GM12878 (cell line): ENCODE measurements at regions not wholly inside any gene's neighbourhood (a gene's known extent, or its start where the extent isn't known, plus 50 kb on each side); places are given as distances from the start of the nearest gene placed in this dataset.

ENCODE experiments used
- ATAC-seq: fragments of 200-7000 bp; cut with Tn5 transposase; 3 replicates; pipeline ENCODE4 v1.9.1; 2020; ENCODE audit warnings: mild to moderate bottlenecking, moderate library complexity
- BruUV-seq: library from RNA; stranded (reverse); fragments of 400-500 nt; replicated peaks from 2 replicates; lab custom pipeline; 2021; lab: Mats Ljungman, UMichigan
- CTCF ChIA-PET: fragments of 300-600 bp; sonication (Branson Sonifier 250); formaldehyde crosslinking; extraction: SDS; loops from one replicate; lab custom pipeline; 2021; ENCODE audit warnings: inconsistent platforms; lab: Yijun Ruan, JAX
- POLR2A ChIA-PET: fragments of 350-600 bp; formaldehyde crosslinking; extraction: SDS; loops from one replicate; lab custom pipeline; 2021; ENCODE audit warnings: inconsistent platforms; lab: Charles Lee
- RAD21 ChIA-PET: fragments of 300-600 bp; sonication (Branson Sonifier 250); formaldehyde crosslinking; loops from one replicate; lab custom pipeline; 2023; ENCODE audit warnings: antibody characterized with exemption; ENCODE audit not compliant: unreplicated experiment; lab: Charles Lee
- SMC1A ChIA-PET: fragments of 300-600 bp; sonication (Branson Sonifier 250); formaldehyde crosslinking; loops from one replicate; lab custom pipeline; 2023; ENCODE audit not compliant: unreplicated experiment, uncharacterized antibody; lab: Charles Lee
- DNase-seq: peaks from one replicate; pipeline ENCODE4 v3.0.0-alpha.2; 2011; ENCODE audit warnings: low read depth, low spot score
- FAIRE-seq: peaks from 3 replicates; lab custom pipeline; 2011; peaks lifted over from hg19 to GRCh38; lab: Jason Lieb, UNC
- H2AFZ ChIP-seq: 2 replicates; pipeline ENCODE4 v1.6.0; 2011; ENCODE audit warnings: low read depth, low read length, control low read depth; ENCODE audit not compliant: control insufficient read depth
- H3K27ac ChIP-seq: 2 replicates; pipeline ENCODE4 v1.5.1; 2011; ENCODE audit warnings: control low read depth; ENCODE audit not compliant: control insufficient read depth, insufficient read depth
- H3K27me3 ChIP-seq, 2 experiments: replicated peaks in 1 of 2; 2 replicates each; pipeline versions ENCODE4 v1.6.0 to v1.6.1; 2011; ENCODE audit warnings: low read length in 1 of 2; ENCODE audit not compliant: control insufficient read depth in 2 of 2, insufficient read depth in 2 of 2
- H3K36me3 ChIP-seq, 2 experiments: 2 replicates each; pipeline ENCODE4 v1.5.1; 2011; ENCODE audit warnings: low read length in 1 of 2; ENCODE audit not compliant: control insufficient read depth in 2 of 2, insufficient read depth in 2 of 2
- H3K4me1 ChIP-seq: 2 replicates; pipeline ENCODE4 v1.6.1; 2011; ENCODE audit warnings: mild to moderate bottlenecking, low read length, moderate library complexity, mixed read lengths; ENCODE audit not compliant: control insufficient read depth, insufficient read depth
- H3K4me2 ChIP-seq: 2 replicates; pipeline ENCODE4 v1.6.0; 2011; ENCODE audit warnings: control low read depth; ENCODE audit not compliant: control insufficient read depth, insufficient read depth
- H3K4me3 ChIP-seq: fragments of 200-600 bp; sonication (generic); 2 replicates; pipeline ENCODE4 v1.5.1; 2016
- H3K79me2 ChIP-seq: 2 replicates; pipeline ENCODE4 v1.6.0; 2011; ENCODE audit warnings: low read length; ENCODE audit not compliant: control insufficient read depth, insufficient read depth
- H3K9ac ChIP-seq: 2 replicates; pipeline ENCODE4 v1.8.0; 2011; ENCODE audit warnings: low read length, control low read depth, mixed read lengths; ENCODE audit not compliant: control insufficient read depth, insufficient read depth
- H3K9me3 ChIP-seq: replicated peaks from 3 replicates; pipeline ENCODE4 v1.5.1; 2011; ENCODE audit warnings: mild to moderate bottlenecking, low read length; ENCODE audit not compliant: control insufficient read depth, insufficient read depth
- H4K20me1 ChIP-seq: 2 replicates; pipeline ENCODE4 v1.6.0; 2011; ENCODE audit not compliant: control insufficient read depth, insufficient read depth
- ASH2L ChIP-seq: fragments of 300-600, 200-600 bp; sonication (generic); IDR thresholded peaks from 2 replicates; pipeline ENCODE4 v1.6.1; 2017; ENCODE audit warnings: low read depth, mild to moderate bottlenecking, borderline replicate concordance
- BCL11A ChIP-seq: IDR thresholded peaks from 2 replicates; pipeline ENCODE4 v1.6.1; 2011; ENCODE audit warnings: low read depth, low read length
- BMI1 ChIP-seq: fragments of 450-650 bp; IDR thresholded peaks from 2 replicates; pipeline ENCODE4 v1.6.1; 2016; ENCODE audit warnings: mild to moderate bottlenecking, moderate library complexity, borderline replicate concordance
- CHD4 ChIP-seq: fragments of 200-600 bp; sonication (generic); IDR thresholded peaks from 2 replicates; pipeline ENCODE4 v1.6.1; 2016; ENCODE audit warnings: mild to moderate bottlenecking
- CREM ChIP-seq: IDR thresholded peaks from 2 replicates; pipeline ENCODE4 v1.6.1; 2014; ENCODE audit warnings: antibody characterized with exemption, low read depth
- GABPA ChIP-seq: IDR thresholded peaks from 2 replicates; pipeline ENCODE4 v1.6.1; 2014; ENCODE audit warnings: antibody characterized with exemption, low read depth, mild to moderate bottlenecking, inconsistent platforms
- HDAC6 ChIP-seq: fragments of 200-600 bp; sonication (generic); IDR thresholded peaks from one replicate; pipeline ENCODE4 v1.8.0; 2017; ENCODE audit warnings: antibody characterized with exemption; ENCODE audit not compliant: unreplicated experiment
- KDM1A ChIP-seq: fragments of 200-600 bp; sonication (generic); IDR thresholded peaks from 2 replicates; pipeline ENCODE4 v1.6.1; 2016; ENCODE audit warnings: borderline replicate concordance
- MEF2A ChIP-seq: IDR thresholded peaks from 2 replicates; pipeline ENCODE4 v1.6.1; 2011; ENCODE audit warnings: low read depth, mild to moderate bottlenecking, low read length, moderate library complexity; ENCODE audit not compliant: insufficient read depth
- NR2C2 ChIP-seq: IDR thresholded peaks from 2 replicates; pipeline ENCODE4 v1.6.1; 2011; ENCODE audit warnings: borderline replicate concordance, low read depth; ENCODE audit not compliant: control insufficient read depth, insufficient read length
- SPI1 ChIP-seq: IDR thresholded peaks from 2 replicates; pipeline ENCODE4 v1.6.1; 2011; ENCODE audit warnings: low read depth, mild to moderate bottlenecking, low read length, moderate library complexity, borderline replicate concordance; ENCODE audit not compliant: insufficient read depth
- TARDBP ChIP-seq: IDR thresholded peaks from 2 replicates; pipeline ENCODE4 v1.6.1; 2016; ENCODE audit warnings: borderline replicate concordance
- YBX1 ChIP-seq: fragments of 450-650 bp; IDR thresholded peaks from 2 replicates; pipeline ENCODE4 v1.6.1; 2016; ENCODE audit warnings: antibody characterized with exemption
- ZBED1 ChIP-seq: IDR thresholded peaks from 2 replicates; pipeline ENCODE4 v1.6.1; 2016; ENCODE audit warnings: borderline replicate concordance
- ZNF217 ChIP-seq: fragments of 450-650 bp; IDR thresholded peaks from 2 replicates; pipeline ENCODE4 v1.6.1; 2017; ENCODE audit warnings: antibody characterized with exemption, mild to moderate bottlenecking
- ZNF274 ChIP-seq: IDR thresholded peaks from one replicate; pipeline ENCODE4 v1.8.0; 2011; ENCODE audit not compliant: insufficient read length, insufficient read depth
- WGBS: methylation state at CpG from one replicate; pipeline ENCODE4 v1.1.6; 2016; ENCODE audit warnings: low lambda C conversion rate; ENCODE audit not compliant: insufficient replicate concordance, insufficient coverage; ENCODE audit errors: missing lambda C conversion rate; 5-methylcytosine and 5-hydroxymethylcytosine counted together
- in situ Hi-C: fragments of 300-500 bp; cut with MboI; formaldehyde crosslinking; loops from 9 replicates; pipeline ENCODE4 v1.14.3; 2018; ENCODE audit warnings: mixed read lengths
- intact Hi-C: fragments of 100-400 bp; cut with micrococcal nuclease; formaldehyde crosslinking; loops from one replicate; pipeline ENCODE4 v1.14.2; 2022; ENCODE audit not compliant: unreplicated experiment
- TF ChIP-seq, protein P1 (sequence below): IDR thresholded peaks from 2 replicates; pipeline ENCODE4 v1.6.1; 2011; ENCODE audit warnings: borderline replicate concordance, low read depth, mild to moderate bottlenecking, moderate library complexity, low read length; ENCODE audit not compliant: insufficient read depth, poor library complexity, severe bottlenecking
- TF ChIP-seq, protein P2 (sequence below): IDR thresholded peaks from 2 replicates; pipeline ENCODE4 v1.6.1; 2012; ENCODE audit warnings: low read depth, low read length, improper control_type of control experiment
- TF ChIP-seq, protein P3 (sequence below): fragments of 450-650 bp; IDR thresholded peaks from 2 replicates; pipeline ENCODE4 v1.6.1; 2016; ENCODE audit warnings: mild to moderate bottlenecking
- TF ChIP-seq, protein P4 (sequence below): fragments of 450-650 bp; IDR thresholded peaks from 2 replicates; pipeline ENCODE4 v1.6.1; 2016; ENCODE audit warnings: mild to moderate bottlenecking

DNA sequence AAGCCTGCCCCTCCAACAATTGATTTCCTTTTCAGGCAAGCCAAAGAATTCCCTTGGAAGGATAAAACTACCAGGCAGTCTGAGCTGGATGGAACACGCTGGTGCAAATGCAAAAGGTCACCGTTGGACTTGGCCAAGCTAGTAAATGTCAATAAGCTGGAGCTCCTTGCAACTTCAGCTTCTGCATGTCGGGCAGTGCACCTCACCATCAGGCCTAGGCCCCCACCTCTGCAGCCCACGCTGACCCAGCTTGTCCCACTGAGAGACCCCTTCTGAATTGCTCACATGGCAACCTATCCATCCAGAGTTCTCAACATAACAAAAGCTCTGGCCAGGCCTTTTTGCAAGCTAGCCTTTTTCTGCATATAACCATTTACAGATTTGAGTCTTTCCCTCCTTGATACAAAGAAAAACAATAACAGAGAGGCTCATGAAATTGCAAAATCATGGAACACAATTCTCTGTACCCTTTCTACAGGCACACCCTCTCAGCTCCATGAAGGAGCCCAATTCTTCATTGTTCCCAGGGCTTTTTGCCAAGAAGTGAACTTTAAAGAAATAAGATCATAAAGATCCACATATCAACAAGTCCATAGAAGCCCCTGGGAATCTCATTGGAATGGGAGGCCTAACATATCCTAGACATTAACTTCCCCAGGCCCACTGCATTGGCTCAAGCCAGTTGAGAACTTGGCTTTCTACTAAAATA lies 123.9 kb upstream of the SLIT3 start (continued):
- TF ChIP-seq, protein P1, sequence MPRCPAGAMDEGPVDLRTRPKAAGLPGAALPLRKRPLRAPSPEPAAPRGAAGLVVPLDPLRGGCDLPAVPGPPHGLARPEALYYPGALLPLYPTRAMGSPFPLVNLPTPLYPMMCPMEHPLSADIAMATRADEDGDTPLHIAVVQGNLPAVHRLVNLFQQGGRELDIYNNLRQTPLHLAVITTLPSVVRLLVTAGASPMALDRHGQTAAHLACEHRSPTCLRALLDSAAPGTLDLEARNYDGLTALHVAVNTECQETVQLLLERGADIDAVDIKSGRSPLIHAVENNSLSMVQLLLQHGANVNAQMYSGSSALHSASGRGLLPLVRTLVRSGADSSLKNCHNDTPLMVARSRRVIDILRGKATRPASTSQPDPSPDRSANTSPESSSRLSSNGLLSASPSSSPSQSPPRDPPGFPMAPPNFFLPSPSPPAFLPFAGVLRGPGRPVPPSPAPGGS, result no peak
- TF ChIP-seq ZNF217, result no peak
- TF ChIP-seq ZNF274, result no peak
- TF ChIP-seq, all 136 proteins: peak for 0

DNA sequence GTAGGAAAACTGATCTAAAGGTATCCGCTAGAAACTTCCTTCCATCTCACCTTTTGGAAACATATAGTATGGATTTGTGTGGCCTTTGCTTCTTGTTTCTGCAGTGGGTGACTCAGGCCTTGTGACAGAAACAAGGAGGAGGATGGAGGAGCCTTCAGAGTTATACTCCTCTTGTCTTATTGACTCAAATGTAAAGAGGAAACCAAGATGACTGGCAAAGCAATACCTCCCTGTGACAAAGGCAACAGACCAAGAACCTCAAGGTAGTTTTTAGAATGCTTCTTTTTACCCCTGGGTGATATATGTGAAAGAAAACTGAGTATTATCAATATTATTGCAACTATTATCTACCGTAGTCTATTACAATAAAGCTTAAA lies 123.3 kb upstream of the SLIT3 start:
- peak; percentile 33; the same call in 1 of the 3 replicates for ATAC-seq
- in situ Hi-C loops, result no loop called here

More for the DNA sequence above, 123.3 kb upstream of the SLIT3 start:
- no peak for DNase-seq
- TF ChIP-seq TARDBP (no peak), KDM1A (no peak), SPI1 (no peak), GABPA (no peak), MEF2A (no peak), HDAC6 (no peak), BMI1 (no peak), CHD4 (no peak), CREM (no peak), ASH2L (no peak), BCL11A (no peak), ZNF274 (no peak), YBX1 (no peak), ZBED1 (no peak), NR2C2 (no peak)
- TF ChIP-seq, protein P2, sequence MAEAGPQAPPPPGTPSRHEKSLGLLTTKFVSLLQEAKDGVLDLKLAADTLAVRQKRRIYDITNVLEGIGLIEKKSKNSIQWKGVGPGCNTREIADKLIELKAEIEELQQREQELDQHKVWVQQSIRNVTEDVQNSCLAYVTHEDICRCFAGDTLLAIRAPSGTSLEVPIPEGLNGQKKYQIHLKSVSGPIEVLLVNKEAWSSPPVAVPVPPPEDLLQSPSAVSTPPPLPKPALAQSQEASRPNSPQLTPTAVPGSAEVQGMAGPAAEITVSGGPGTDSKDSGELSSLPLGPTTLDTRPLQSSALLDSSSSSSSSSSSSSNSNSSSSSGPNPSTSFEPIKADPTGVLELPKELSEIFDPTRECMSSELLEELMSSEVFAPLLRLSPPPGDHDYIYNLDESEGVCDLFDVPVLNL, result no peak
- TF ChIP-seq, protein P3, sequence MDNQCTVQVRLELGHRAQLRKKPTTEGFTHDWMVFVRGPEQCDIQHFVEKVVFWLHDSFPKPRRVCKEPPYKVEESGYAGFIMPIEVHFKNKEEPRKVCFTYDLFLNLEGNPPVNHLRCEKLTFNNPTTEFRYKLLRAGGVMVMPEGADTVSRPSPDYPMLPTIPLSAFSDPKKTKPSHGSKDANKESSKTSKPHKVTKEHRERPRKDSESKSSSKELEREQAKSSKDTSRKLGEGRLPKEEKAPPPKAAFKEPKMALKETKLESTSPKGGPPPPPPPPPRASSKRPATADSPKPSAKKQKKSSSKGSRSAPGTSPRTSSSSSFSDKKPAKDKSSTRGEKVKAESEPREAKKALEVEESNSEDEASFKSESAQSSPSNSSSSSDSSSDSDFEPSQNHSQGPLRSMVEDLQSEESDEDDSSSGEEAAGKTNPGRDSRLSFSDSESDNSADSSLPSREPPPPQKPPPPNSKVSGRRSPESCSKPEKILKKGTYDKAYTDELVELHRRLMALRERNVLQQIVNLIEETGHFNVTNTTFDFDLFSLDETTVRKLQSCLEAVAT, result no peak
- TF ChIP-seq, protein P4, sequence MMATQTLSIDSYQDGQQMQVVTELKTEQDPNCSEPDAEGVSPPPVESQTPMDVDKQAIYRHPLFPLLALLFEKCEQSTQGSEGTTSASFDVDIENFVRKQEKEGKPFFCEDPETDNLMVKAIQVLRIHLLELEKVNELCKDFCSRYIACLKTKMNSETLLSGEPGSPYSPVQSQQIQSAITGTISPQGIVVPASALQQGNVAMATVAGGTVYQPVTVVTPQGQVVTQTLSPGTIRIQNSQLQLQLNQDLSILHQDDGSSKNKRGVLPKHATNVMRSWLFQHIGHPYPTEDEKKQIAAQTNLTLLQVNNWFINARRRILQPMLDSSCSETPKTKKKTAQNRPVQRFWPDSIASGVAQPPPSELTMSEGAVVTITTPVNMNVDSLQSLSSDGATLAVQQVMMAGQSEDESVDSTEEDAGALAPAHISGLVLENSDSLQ, result no peak
- TF ChIP-seq, all 136 proteins: peak for 0
- no peak overlapping the region for H3K9ac ChIP-seq
- ChIA-PET RAD21 (no interaction called here), POLR2A (no interaction called here), SMC1A (no interaction called here), CTCF (no interaction called here)
- no peak overlapping the region for H2AFZ ChIP-seq
- no peak overlapping the region for H3K4me2 ChIP-seq
- FAIRE-seq, result no peak
- 28% methylated on average over 2 of the region's 2 CpGs for WGBS
- H3K9me3 ChIP-seq, result no peaks in the 10 kb centered on the region
- no peaks in the 10 kb centered on the region for H4K20me1 ChIP-seq
- H3K4me3 ChIP-seq, result no peak overlapping the region
- no peak overlapping the region for H3K27ac ChIP-seq
- no peaks in the 10 kb centered on the region for H3K36me3 ChIP-seq
- no TSS peak for BruUV-seq
- intact Hi-C loops, result no loop called here
- peaks cover 0 to 3% of the 10 kb centered on the region in 2 experiments; a peak in 1 of 4 replicates for H3K27me3 ChIP-seq
- no peaks in the 10 kb centered on the region for H3K79me2 ChIP-seq
- H3K4me1 ChIP-seq, result no peaks in the 10 kb centered on the region
